ENCODE measurements at regions not wholly inside any gene's neighbourhood (a gene's known extent, or its start where the extent isn't known, plus 50 kb on each side); places are given as distances from the start of the nearest gene placed in this dataset.

DNA sequence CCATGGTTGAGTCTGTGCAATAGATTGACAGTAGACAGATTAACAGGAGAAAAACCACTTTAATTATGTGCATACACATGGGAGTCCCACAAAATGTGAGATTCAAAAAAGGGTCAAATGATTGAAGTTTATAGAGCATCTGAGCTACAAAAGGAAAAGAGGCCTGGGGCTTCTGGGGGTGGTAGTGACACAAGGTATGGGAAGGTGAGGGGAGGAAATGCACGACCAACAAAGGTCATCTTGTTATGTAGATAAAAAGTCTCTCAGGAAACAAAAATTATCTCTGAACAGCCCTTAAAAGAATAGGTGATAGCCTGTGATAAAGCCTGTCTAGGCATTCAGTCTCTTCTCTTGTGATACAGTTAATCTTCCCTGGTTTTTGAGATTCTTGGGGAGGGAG, 141.7 kb downstream of the SEC23IP start:
- TF ChIP-seq, protein P1, sequence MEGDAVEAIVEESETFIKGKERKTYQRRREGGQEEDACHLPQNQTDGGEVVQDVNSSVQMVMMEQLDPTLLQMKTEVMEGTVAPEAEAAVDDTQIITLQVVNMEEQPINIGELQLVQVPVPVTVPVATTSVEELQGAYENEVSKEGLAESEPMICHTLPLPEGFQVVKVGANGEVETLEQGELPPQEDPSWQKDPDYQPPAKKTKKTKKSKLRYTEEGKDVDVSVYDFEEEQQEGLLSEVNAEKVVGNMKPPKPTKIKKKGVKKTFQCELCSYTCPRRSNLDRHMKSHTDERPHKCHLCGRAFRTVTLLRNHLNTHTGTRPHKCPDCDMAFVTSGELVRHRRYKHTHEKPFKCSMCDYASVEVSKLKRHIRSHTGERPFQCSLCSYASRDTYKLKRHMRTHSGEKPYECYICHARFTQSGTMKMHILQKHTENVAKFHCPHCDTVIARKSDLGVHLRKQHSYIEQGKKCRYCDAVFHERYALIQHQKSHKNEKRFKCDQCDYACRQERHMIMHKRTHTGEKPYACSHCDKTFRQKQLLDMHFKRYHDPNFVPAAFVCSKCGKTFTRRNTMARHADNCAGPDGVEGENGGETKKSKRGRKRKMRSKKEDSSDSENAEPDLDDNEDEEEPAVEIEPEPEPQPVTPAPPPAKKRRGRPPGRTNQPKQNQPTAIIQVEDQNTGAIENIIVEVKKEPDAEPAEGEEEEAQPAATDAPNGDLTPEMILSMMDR (IDR thresholded peaks at IDR 0.05), result no peak
- no peak for TF ChIP-seq EP300 (IDR thresholded peaks at IDR 0.05)
